ENCODE measurements at regions not wholly inside any gene's neighbourhood (a gene's known extent, or its start where the extent isn't known, plus 50 kb on each side); places are given as distances from the start of the nearest gene placed in this dataset.

DNA sequence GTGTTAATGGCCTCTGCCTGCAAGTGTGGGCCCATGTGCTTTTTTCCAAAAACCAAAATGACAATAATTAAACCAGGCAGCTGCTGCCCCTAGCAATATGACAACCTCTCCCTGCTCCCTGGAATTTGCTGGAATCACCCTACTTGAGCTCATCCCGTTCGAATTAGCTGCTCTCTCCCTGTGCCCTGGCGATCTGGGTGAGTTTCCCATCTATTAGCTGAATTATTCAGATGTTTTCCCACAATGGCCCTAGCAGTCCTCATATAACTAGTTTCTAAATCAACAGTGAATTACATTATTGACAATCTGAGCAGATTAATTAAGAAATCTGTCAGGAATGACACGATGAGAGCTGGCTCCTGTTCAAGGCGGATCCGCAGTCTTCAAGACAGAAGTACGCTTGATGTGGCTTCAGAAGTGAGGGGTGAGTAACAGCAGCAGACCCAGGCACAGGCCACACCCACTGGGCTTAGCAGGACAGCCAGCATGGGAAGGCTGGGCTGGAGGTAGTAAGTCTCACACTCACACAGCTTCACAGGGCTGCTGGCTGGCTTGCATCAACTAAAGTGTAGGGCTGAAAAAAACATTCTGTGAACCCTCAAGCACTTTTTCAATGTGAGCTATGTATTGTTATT lies 366.2 kb upstream of the ID2 start:
- no peak overlapping the region for H3K27ac ChIP-seq
- 79 to 86% (median 84%) methylated on average over 7 of the region's 7 CpGs for WGBS, 4 donors
- H3K4me3 ChIP-seq = no peak overlapping the region
- DNase-seq (peak in 1 of 5 donors; percentile 22), ATAC-seq (peak in 1 of 4 donors; percentile 44)
- peaks cover 0 to 47% (median 0%) of the 10 kb centered on the region in 12 donors for H3K4me1 ChIP-seq
- intact Hi-C loops (cut with DNase I) = no loop called here
- no peaks in the 10 kb centered on the region for H3K9me3 ChIP-seq
- TF ChIP-seq, protein P1, sequence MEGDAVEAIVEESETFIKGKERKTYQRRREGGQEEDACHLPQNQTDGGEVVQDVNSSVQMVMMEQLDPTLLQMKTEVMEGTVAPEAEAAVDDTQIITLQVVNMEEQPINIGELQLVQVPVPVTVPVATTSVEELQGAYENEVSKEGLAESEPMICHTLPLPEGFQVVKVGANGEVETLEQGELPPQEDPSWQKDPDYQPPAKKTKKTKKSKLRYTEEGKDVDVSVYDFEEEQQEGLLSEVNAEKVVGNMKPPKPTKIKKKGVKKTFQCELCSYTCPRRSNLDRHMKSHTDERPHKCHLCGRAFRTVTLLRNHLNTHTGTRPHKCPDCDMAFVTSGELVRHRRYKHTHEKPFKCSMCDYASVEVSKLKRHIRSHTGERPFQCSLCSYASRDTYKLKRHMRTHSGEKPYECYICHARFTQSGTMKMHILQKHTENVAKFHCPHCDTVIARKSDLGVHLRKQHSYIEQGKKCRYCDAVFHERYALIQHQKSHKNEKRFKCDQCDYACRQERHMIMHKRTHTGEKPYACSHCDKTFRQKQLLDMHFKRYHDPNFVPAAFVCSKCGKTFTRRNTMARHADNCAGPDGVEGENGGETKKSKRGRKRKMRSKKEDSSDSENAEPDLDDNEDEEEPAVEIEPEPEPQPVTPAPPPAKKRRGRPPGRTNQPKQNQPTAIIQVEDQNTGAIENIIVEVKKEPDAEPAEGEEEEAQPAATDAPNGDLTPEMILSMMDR (IDR thresholded peaks at IDR 0.05) = no peak
- no peak for TF ChIP-seq POLR2A (IDR thresholded peaks at IDR 0.05)
- no peaks in the 10 kb centered on the region for H3K36me3 ChIP-seq
- H3K27me3 ChIP-seq = no peaks in the 10 kb centered on the region

DNA sequence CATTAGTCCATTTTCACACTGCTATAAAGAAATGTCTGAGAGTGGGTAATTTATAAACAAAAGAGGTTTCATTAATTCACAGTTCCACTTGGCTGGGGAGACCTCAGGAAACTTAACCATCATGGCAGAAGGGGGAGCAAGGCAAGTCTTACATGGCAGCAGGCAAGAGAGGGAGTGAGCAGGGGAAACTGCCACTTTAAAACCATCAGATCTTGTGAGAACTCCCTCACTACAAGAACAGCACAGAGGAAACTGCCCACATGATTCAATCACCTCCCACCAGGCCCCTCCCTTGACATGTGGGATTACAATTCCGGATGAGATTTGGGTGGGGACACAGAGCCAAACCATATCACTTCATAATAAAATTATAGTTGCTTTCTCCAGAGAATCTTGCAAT lies 365.5 kb upstream of the ID2 start:
- 33 to 60% (median 38%) methylated on average over 1 of the region's 1 CpG for WGBS, 4 donors
- no peaks in the 10 kb centered on the region for H3K27me3 ChIP-seq
- H3K36me3 ChIP-seq = no peaks in the 10 kb centered on the region
- peak in 1 of 5 donors; percentile 3 for DNase-seq
- TF ChIP-seq POLR2A (IDR thresholded peaks at IDR 0.05) = no peak
- TF ChIP-seq, protein P1 (IDR thresholded peaks at IDR 0.05) = no peak
- H3K4me1 ChIP-seq = peaks cover 0 to 40% (median 0%) of the 10 kb centered on the region in 12 donors
- no peak for ATAC-seq
- no peak overlapping the region for H3K4me3 ChIP-seq
- H3K9me3 ChIP-seq = no peaks in the 10 kb centered on the region
- intact Hi-C loops (cut with DNase I) = no loop called here
- H3K27ac ChIP-seq = no peak overlapping the region

DNA sequence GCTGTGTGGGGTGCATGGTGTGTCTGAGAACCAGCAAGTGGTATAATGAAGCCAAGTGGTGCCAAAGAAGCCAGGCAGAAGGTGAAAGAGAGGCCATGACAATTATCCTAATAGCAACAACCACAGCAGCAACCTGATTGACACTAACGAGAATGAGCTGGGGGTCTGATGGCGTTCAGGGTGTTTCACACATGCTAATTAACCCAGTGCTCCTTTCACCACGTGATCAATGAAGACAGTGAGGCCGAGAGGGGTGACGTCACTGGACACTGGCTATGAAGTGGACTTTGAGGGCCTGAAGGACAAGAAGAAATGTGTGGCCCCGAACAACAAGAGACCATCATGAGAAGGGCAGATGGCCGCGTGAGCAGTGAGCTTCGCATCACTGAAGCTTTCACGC lies 364.4 kb upstream of the ID2 start:
- no peak for TF ChIP-seq POLR2A (IDR thresholded peaks at IDR 0.05)
- TF ChIP-seq, protein P1 (IDR thresholded peaks at IDR 0.05) = no peak
- ATAC-seq (no peak), DNase-seq (peak in 1 of 5 donors; percentile 8)
- no peaks in the 10 kb centered on the region for H3K9me3 ChIP-seq
- H3K36me3 ChIP-seq = no peaks in the 10 kb centered on the region
- intact Hi-C loops (cut with DNase I) = no loop called here
- H3K4me1 ChIP-seq = peaks cover 0 to 31% (median 0%) of the 10 kb centered on the region in 12 donors
- no peak overlapping the region for H3K4me3 ChIP-seq
- no peak overlapping the region for H3K27ac ChIP-seq
- H3K27me3 ChIP-seq = no peaks in the 10 kb centered on the region
- 73 to 86% (median 80%) methylated on average over 10 of the region's 10 CpGs for WGBS, 4 donors

DNA sequence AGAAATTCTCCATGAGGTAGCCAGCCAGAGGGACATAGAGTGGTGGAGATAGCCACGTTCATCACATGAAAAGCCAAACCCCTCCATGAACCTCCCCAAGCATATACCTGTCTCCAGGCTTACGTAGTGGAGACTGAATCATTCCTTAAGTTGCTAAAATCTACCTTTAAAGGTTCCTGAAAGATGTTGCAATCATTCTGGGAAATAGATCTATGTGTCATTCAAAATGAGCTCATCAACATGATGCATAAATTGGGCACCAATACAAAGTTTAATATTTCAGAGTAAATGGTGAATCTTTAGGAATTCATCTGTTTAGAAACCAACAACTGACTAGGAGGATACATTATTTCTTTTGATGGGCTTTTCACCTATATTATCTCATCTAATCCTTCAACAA lies 362.6 kb upstream of the ID2 start:
- H3K27me3 ChIP-seq = no peaks in the 10 kb centered on the region
- no peak overlapping the region for H3K4me3 ChIP-seq
- intact Hi-C loops (cut with DNase I) = no loop called here
- TF ChIP-seq, protein P1 (IDR thresholded peaks at IDR 0.05) = no peak
- TF ChIP-seq POLR2A (IDR thresholded peaks at IDR 0.05) = no peak
- H3K36me3 ChIP-seq = no peaks in the 10 kb centered on the region
- 56 to 96% (median 77%) methylated on average over 2 of the region's 2 CpGs for WGBS, 4 donors
- DNase-seq = no peak
- peaks cover 0 to 14% (median 0%) of the 10 kb centered on the region in 12 donors for H3K4me1 ChIP-seq
- ATAC-seq = no peak
- H3K27ac ChIP-seq = no peak overlapping the region
- no peaks in the 10 kb centered on the region for H3K9me3 ChIP-seq

Measured in heart left ventricle (tissue), 16 donors.